ENCODE measurements at regions not wholly inside any gene's neighbourhood (a gene's known extent, or its start where the extent isn't known, plus 50 kb on each side); places are given as distances from the start of the nearest gene placed in this dataset.
"Not testable (repeated sequence)": the region's sequence is repeated elsewhere in the genome, so short reads cannot be mapped to it uniquely, and the experiment has no call there.

DNA sequence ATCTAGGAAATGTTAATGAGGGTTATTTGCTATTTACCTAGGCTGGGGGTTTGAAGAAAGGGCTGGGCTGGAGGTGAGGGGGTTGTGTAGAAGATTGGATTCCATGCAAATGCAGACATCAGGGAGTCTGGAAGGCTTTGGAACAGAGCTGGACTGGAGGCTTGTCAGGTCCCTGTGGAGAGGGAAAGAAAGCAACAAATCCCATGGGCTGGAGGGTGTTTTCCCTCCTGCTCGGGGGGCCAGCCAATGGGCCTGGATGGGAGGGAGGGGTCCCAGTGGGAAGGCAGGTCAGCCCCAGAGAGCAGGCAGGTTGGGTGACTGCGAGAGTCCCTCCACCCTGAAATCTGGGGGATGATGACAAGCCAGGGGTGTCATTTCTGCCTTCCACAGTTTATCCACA, 431.8 kb downstream of the RPS24 start:
- DNase-seq, result no peak

DNA sequence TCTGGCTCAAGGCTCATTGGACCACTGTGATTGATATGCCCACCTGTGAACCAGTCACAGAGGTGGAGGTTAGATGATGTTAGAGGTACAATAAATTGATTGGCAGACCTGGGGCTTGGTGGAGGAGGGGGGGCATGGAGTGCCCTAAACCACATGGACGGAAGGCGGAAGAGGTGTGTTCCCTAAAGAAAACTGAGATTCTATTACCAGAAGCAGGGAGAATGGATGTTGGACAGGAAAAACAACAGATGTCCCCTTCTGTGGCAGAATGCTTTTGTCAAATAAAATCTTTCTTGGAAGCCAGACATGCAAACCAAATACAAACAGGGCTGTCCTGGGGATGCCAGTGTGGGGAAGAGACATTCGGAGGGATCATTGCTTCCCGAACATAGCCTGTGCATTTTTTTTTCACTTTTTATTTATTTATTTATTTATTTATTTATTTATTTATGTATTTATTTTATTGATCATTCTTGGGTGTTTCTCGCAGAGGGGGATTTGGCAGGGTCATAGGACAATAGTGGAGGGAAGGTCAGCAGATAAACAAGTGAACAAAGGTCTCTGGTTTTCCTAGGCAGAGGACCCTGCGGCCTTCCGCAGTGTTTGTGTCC, 433.9 kb downstream of the RPS24 start:
- DNase-seq, result no peak

- DNase-seq, result not testable (repeated sequence)
These were observed 435.1 kb downstream of the RPS24 start for GRCh38 chr10:78468731-78469130.

- DNase-seq, result peak; percentile 22
These were observed 436.8 kb downstream of the RPS24 start for GRCh38 chr10:78470267-78471103.

DNA sequence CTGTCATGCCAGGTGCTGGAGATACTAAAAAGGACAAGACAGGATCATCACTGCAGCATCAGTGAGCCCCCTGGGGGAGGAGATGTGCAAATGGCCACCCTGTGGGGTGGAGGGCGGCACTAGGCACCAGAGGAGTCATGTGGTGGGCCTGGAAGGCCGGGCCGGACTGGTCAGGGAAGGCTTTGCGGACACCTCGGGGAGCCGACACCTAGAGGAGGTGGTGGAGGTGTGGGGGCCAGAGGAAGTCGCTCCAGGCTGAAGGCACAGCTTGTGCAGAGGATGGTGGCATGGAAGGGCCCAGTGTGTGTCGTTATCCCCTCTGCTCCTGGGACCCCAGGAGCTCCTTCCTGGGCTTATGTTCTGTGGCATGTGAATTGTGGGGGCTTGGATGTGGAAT, 437.7 kb downstream of the RPS24 start:
- DNase-seq, result no peak

DNA sequence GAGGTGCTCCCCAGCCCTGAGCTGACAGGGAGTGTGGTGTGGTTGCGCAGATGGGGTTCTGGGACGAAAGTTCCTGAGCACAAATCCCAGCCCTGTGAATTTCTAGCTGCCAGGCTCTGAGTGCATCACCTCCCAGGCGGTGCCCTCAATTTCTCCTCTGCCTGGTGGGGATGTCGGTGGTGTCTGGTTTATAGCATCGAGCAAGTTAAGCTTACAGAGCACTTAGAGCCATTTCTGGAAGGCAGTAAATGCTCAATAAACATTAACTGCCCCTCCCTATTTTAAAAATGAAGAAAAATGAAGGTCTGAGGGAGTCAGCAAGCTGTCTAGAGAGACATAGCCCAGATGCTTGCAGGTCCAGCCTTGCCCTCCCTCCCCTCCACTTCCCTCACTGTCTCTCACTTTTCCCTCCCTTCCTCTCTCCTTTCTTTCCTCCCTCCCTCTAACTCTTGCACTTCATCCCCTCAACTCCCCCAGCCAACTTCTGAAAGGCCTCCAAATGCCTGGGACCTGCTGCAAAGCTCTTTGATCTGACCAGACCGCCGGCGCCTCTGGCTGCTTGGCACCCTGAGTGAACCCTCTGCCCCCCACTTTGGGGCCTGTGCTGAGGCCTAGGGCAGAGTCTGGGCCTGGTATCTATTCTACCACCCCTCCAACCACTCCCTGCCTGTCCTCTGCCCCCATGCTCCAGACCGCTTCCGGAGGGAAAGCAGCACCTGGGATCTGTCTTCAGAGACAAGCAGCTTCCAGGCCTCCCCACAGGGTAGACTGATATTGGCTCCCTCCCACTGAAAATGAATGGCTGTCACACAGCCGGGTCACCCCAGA, 438.3 kb downstream of the RPS24 start:
- no peak for DNase-seq

- peak; percentile 30 for DNase-seq
These were observed 438.9 kb downstream of the RPS24 start for GRCh38 chr10:78472551-78472890.

DNA sequence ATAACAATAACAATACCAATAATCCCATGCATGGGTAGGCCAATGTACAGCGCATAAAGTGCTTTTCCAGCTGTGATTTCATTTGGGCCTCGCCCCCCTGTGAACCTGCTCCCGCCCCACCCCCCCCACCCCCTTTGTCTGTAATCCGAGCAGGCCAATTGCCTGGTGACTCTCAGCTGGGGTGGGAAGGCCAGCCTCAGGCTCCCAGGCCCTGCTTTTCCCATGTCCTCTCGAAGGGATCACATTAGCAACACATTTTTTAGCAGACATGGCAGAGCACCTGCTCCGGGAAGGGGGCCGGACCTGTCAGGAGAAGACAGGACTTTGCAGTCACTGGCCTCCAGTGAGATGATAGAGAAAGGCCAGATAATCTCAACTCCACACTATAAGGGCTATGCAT, 439.3 kb downstream of the RPS24 start:
- no peak for DNase-seq

DNA sequence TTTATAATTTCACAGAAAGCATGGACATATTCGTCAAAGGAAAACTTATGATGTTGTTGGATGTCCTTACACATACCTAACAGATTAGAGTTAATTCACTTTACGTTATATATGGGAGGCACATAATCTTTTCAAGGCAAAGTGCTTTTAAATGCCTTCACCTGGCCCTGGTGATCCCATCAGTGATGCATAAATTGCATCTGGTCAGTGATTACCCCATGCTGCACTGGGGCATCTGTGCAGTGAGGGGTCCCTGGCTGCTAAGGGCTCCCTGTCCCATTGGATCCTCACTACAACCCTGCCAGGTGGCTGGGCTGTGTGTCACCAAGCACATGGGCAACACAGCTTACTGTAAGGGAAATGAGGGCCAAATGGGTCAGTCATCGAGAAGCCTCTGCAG, 441.1 kb downstream of the RPS24 start:
- no peak for DNase-seq

DNA sequence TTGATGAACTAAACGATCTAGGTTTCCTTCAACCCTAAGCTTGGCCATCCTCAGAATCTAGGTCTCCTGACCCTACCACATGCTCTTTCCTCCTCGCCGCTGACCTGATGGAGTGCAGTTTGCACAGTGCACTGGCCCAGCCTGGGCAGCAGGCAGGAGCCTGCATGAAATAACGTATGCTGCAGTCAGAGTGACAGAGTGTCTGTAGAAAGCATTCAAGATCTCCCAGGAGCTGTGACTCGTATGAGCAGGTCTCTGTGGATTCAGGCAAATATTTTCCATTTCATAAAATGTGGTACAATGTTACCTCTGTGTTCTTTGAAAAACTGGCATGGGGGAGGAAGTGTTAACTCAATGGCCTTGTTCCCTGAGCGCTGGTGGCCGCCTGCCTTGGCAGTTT, 441.8 kb downstream of the RPS24 start:
- DNase-seq, result no peak

GRCh38 chr10:78476156-78476555, 442.5 kb downstream of the RPS24 start:
- no peak for DNase-seq

DNA sequence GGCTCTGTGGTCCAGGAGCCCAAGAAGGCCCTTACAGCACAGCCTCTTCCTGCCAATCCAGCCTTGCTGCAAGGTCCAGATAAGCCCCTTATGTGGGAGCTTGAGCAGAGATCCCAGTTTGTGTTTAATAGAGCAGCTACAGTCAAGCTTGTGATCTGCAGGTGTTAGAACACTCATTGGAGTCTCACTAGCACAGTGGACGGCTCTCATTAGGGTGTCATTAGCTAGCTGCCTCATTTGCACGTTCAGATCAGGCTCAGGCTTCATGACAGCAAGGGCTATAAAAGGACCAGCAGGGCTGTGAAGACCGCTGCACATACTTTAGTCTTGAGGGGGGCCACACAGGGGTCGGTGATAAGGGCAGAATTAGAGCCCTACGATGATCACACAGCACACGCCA, 443.2 kb downstream of the RPS24 start:
- no peak for DNase-seq

GRCh38 chr10:78478919-78479318, 445.3 kb downstream of the RPS24 start:
- no peak for DNase-seq

DNA sequence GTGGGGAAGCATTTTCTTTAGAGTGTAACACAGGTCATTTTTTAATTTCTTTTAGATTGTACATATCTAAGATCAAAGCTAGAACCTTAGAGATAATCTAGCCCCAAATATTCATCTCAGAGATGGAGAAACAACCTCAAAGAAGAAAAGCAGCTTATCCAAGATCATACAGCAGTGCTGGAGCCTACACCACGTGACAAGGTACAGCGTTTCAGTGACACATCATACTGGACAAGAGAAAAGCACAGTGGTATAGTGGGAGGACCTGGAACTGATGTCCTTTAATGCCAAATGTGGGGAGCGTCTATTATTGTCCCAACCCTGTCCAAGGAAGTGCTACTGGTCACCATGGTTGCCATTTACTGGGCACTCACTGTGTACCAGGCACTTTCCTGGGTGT, 445.8 kb downstream of the RPS24 start:
- no peak for DNase-seq

GRCh38 chr10:78481842-78482241, 448.2 kb downstream of the RPS24 start:
- DNase-seq, result no peak

GRCh38 chr10:78483641-78484040, 450.0 kb downstream of the RPS24 start:
- DNase-seq, result no peak

DNA sequence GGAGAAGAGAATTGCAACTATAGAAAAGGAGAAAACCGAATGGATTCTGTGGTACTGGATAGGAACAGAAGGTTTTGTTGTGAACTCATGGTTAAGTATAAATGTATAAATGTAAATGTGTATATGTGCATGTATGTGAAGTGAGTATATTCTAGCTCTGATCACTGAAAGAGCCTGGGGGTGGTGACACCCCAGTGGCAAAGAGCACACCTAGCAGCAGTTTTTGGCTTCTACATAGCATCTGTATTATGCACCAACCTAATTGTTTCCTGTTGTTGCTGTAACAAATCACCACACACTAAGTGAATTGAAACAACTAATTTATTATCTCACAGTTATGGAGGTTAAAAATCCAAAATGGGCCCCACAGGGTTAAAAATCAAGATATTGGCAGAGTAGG, 455.4 kb downstream of the RPS24 start:
- no peak for DNase-seq

- DNase-seq, result no peak
These were observed 458.1 kb downstream of the RPS24 start for GRCh38 chr10:78491812-78492211.

- no peak for DNase-seq
These were observed 458.8 kb downstream of the RPS24 start for GRCh38 chr10:78492424-78492823.

- DNase-seq, result no peak
These were observed 460.5 kb downstream of the RPS24 start for GRCh38 chr10:78494179-78494578.

DNA sequence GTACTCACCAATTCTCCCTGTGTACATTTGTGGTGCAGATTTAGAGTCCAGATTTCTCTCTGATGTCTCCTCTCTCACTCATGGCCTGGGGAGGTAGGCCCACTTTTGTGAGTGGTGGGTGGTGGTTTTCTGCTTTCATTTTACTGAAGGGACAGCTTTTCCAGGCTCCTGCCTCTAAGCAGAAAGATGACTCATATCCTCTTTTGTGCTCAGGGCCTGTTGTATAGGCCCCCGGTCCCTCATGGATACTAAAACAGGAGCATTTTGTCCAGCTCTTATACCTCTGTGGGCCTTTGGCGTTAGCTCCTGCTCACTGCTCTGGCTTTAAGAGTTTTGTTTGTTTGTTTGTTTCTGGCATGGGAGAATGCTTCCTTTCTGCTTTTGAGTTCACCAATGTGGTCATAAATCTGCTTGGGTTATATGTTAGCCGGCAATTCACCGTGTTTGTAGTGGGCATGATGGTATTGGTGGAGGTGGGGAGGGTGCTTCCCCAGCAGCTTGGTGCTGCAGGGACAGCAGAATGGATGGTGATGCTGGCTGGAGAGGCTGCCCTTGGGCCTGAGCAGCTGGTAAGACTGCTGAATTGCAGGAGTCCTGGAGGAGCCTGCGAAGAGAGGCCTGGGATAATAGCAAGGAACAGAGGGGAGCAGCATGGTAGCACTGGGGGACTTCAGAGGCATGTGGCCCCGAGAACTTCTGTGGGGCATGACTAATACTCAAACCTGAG, 468.7 kb downstream of the RPS24 start:
- no peak for DNase-seq

GRCh38 chr10:78504181-78504580, 470.5 kb downstream of the RPS24 start:
- no peak for DNase-seq

- no peak for DNase-seq
These were observed 472.0 kb downstream of the RPS24 start for GRCh38 chr10:78505657-78506056.
